DMS79 (cell line): ENCODE measurements at regions not wholly inside any gene's neighbourhood (a gene's known extent, or its start where the extent isn't known, plus 50 kb on each side); places are given as distances from the start of the nearest gene placed in this dataset.
"Not testable (repeated sequence)": the region's sequence is repeated elsewhere in the genome, so short reads cannot be mapped to it uniquely, and the experiment has no call there.

Experiments used
- DNase-seq: peaks from one replicate; lab custom pipeline; 2025; lab: John Stamatoyannopoulos, UW

GRCh38 chr2:133624551-133624950 is 56.3 kb upstream of the NCKAP5 start:
- no peak for DNase-seq

- DNase-seq, result no peak
These were observed 59.5 kb upstream of the NCKAP5 start for GRCh38 chr2:133627741-133628140.

GRCh38 chr2:133633309-133633708 is 65.0 kb upstream of the NCKAP5 start:
- DNase-seq, result no peak

- no peak for DNase-seq
These were observed 65.7 kb upstream of the NCKAP5 start for GRCh38 chr2:133633881-133634409.

GRCh38 chr2:133635131-133635530 is 66.9 kb upstream of the NCKAP5 start:
- DNase-seq, result no peak

- DNase-seq, result no peak
These were observed 68.0 kb upstream of the NCKAP5 start for GRCh38 chr2:133636287-133636686.

GRCh38 chr2:133640103-133640502 is 71.8 kb upstream of the NCKAP5 start:
- DNase-seq, result no peak

GRCh38 chr2:133641497-133641896 is 73.2 kb upstream of the NCKAP5 start:
- DNase-seq, result no peak

GRCh38 chr2:133641942-133642725 is 73.9 kb upstream of the NCKAP5 start:
- no peak for DNase-seq

GRCh38 chr2:133642791-133643191 is 74.5 kb upstream of the NCKAP5 start:
- DNase-seq, result no peak

GRCh38 chr2:133643863-133644262 is 75.6 kb upstream of the NCKAP5 start:
- no peak for DNase-seq

GRCh38 chr2:133644846-133645245 is 76.6 kb upstream of the NCKAP5 start:
- DNase-seq, result no peak

- not testable (repeated sequence) for DNase-seq
These were observed 79.1 kb upstream of the NCKAP5 start for GRCh38 chr2:133647386-133647785.

GRCh38 chr2:133651861-133652260 is 83.6 kb upstream of the NCKAP5 start:
- no peak for DNase-seq

- no peak for DNase-seq
These were observed 84.1 kb upstream of the NCKAP5 start for GRCh38 chr2:133652398-133652797.

GRCh38 chr2:133653056-133653455 is 84.8 kb upstream of the NCKAP5 start:
- DNase-seq, result no peak

- DNase-seq, result no peak
These were observed 86.7 kb upstream of the NCKAP5 start for GRCh38 chr2:133654949-133655348.

GRCh38 chr2:133655610-133656009 is 87.3 kb upstream of the NCKAP5 start:
- no peak for DNase-seq

- DNase-seq, result no peak
These were observed 89.3 kb upstream of the NCKAP5 start for GRCh38 chr2:133657591-133657990.

GRCh38 chr2:133658020-133658903 is 90.0 kb upstream of the NCKAP5 start:
- no peak for DNase-seq

- DNase-seq, result no peak
These were observed 92.2 kb upstream of the NCKAP5 start for GRCh38 chr2:133660510-133660909.

- DNase-seq, result no peak
These were observed 93.1 kb upstream of the NCKAP5 start for GRCh38 chr2:133661392-133661791.

- no peak for DNase-seq
These were observed 98.4 kb upstream of the NCKAP5 start for GRCh38 chr2:133666621-133667020.
